K562 (cell line): ENCODE measurements at regions not wholly inside any gene's neighbourhood (a gene's known extent, or its start where the extent isn't known, plus 50 kb on each side); places are given as distances from the start of the nearest gene placed in this dataset.

Source experiments
- ATAC-seq: fragments of 200-7000 bp; cut with Tn5 transposase; 3 replicates; pipeline ENCODE4 v1.9.1; 2020; ENCODE audit warnings: moderate library complexity
- BruUV-seq: library from RNA; stranded (reverse); fragments of 400-500 nt; replicated peaks from 2 replicates; lab custom pipeline; 2021; lab: Mats Ljungman, UMichigan
- CTCF ChIA-PET: fragments of 300-600 bp; formaldehyde crosslinking; extraction: SDS; loops from one replicate; lab custom pipeline; 2021; ENCODE audit warnings: low intra/inter-chr PET ratio; lab: Yijun Ruan, JAX
- POLR2A ChIA-PET: fragments of 300-600, 350-650 bp; sonication (Branson Sonifier 250); formaldehyde crosslinking; extraction: SDS; loops from one replicate; lab custom pipeline; 2021; ENCODE audit warnings: antibody characterized with exemption, inconsistent platforms; lab: Yijun Ruan, JAX
- DNase-seq, 4 experiments: peaks; one replicate each; pipeline versions ENCODE4 v3.0.0 to v3.0.0-alpha.2; 2011 to 2018; ENCODE audit warnings: low spot score in 3 of 4, mixed read lengths in 3 of 4; ENCODE audit errors: extremely low read depth in 1 of 4
- FAIRE-seq: peaks from 2 replicates; lab custom pipeline; 2011; peaks lifted over from hg19 to GRCh38; lab: Jason Lieb, UNC
- H2AFZ ChIP-seq: 2 replicates; pipeline ENCODE4 v1.6.0; 2011; ENCODE audit warnings: low read depth, low read length, control low read depth, inconsistent platforms
- H3K27ac ChIP-seq: fragments of 200-600 bp; 3 replicates; pipeline ENCODE4 v1.8.0; 2011; ENCODE audit warnings: low read depth, mild to moderate bottlenecking, control low read depth, inconsistent platforms, low read length, moderate library complexity, mixed read lengths; ENCODE audit errors: extremely low read depth
- H3K27me3 ChIP-seq, 2 experiments: fragments of 300-600 bp in 1 of 2; 2 replicates in 1 of 2; 3 replicates in 1 of 2; pipeline versions ENCODE4 v1.6.0 to v1.8.0; 2011; ENCODE audit warnings: inconsistent platforms in 2 of 2, low read length in 2 of 2, mild to moderate bottlenecking in 1 of 2, mixed read lengths in 1 of 2, moderate library complexity in 1 of 2; ENCODE audit not compliant: control insufficient read depth in 2 of 2, insufficient read depth in 2 of 2
- H3K36me3 ChIP-seq: fragments of 300-600 bp; 3 replicates; pipeline ENCODE4 v1.8.0; 2011; ENCODE audit warnings: mild to moderate bottlenecking, low read length, inconsistent platforms; ENCODE audit not compliant: control insufficient read depth, insufficient read depth
- H3K4me1 ChIP-seq, 2 experiments: fragments of 200-600 bp in 1 of 2; replicated peaks in 1 of 2; 2 replicates in 1 of 2; 3 replicates in 1 of 2; pipeline versions ENCODE4 v1.5.1 to v1.8.0; 2011; ENCODE audit warnings: inconsistent platforms in 2 of 2, low read length in 2 of 2, mild to moderate bottlenecking in 1 of 2, mixed read lengths in 1 of 2, moderate library complexity in 1 of 2; ENCODE audit not compliant: control insufficient read depth in 2 of 2, insufficient read depth in 2 of 2
- H3K4me2 ChIP-seq: 2 replicates; pipeline ENCODE4 v1.6.1; 2011; ENCODE audit warnings: low read length, control low read depth, inconsistent platforms, mixed read lengths; ENCODE audit not compliant: insufficient read depth
- H3K4me3 ChIP-seq: fragments of 200-600 bp; sonication (generic), shearing (Covaris generic); 2 replicates; pipeline ENCODE4 v1.5.1; 2016; ENCODE audit warnings: control low read depth, inconsistent platforms
- H3K79me2 ChIP-seq: fragments of 200-600 bp; 3 replicates; pipeline ENCODE4 v1.8.0; 2011; ENCODE audit warnings: low read length, inconsistent platforms; ENCODE audit not compliant: control insufficient read depth, insufficient read depth
- H3K9ac ChIP-seq, 2 experiments: 2 replicates each; pipeline versions ENCODE4 v1.6.0 to v1.6.1; 2011; ENCODE audit warnings: low read depth in 2 of 2, low read length in 2 of 2, control low read depth in 1 of 2, inconsistent platforms in 1 of 2, mild to moderate bottlenecking in 1 of 2, mixed read lengths in 1 of 2; ENCODE audit not compliant: insufficient read depth in 1 of 2
- H3K9me1 ChIP-seq: one replicate; pipeline ENCODE4 v1.6.0; 2011; ENCODE audit warnings: inconsistent platforms, mild to moderate bottlenecking, low read length, moderate library complexity; ENCODE audit not compliant: control insufficient read depth, insufficient read depth
- H3K9me3 ChIP-seq: replicated peaks from 2 replicates; pipeline ENCODE4 v1.5.1; 2011; ENCODE audit warnings: low read depth, low read length, inconsistent platforms; ENCODE audit not compliant: control insufficient read depth, insufficient read depth
- H4K20me1 ChIP-seq: replicated peaks from 2 replicates; pipeline ENCODE4 v1.6.1; 2011; ENCODE audit warnings: low read length, inconsistent platforms, mixed read lengths; ENCODE audit not compliant: control insufficient read depth, insufficient read depth
- CBFA2T3 ChIP-seq: fragments of 450-650 bp; IDR thresholded peaks from 2 replicates; pipeline ENCODE4 v1.6.1; 2017
- DPF2 ChIP-seq: fragments of 450-650 bp; IDR thresholded peaks from 2 replicates; pipeline ENCODE4 v1.6.1; 2016
- MAFF ChIP-seq: IDR thresholded peaks from 2 replicates; pipeline ENCODE4 v1.6.1; 2012; ENCODE audit warnings: low read length, improper control_type of control experiment
- MAFG ChIP-seq: fragments of 450-650 bp; conservative IDR thresholded peaks from 2 replicates; pipeline ENCODE4 v1.6.1; 2016; ENCODE audit warnings: missing genetic modification characterization, missing compliant biosample characterization
- MAFK ChIP-seq: IDR thresholded peaks from 2 replicates; pipeline ENCODE4 v1.6.1; 2011; ENCODE audit warnings: low read length, improper control_type of control experiment
- NFE2 ChIP-seq: IDR thresholded peaks from 2 replicates; pipeline ENCODE4 v1.6.1; 2014; ENCODE audit warnings: antibody characterized with exemption, low read depth
- SMARCA4 ChIP-seq: fragments of 450-650 bp; IDR thresholded peaks from 2 replicates; pipeline ENCODE4 v1.6.1; 2016
- TAF7 ChIP-seq: fragments of 450-650 bp; IDR thresholded peaks from 2 replicates; pipeline ENCODE4 v1.6.1; 2016; ENCODE audit warnings: missing genetic modification characterization, missing compliant biosample characterization
- TRIM24 ChIP-seq, 2 experiments: fragments of 450-650 bp; IDR thresholded peaks; 2 replicates each; pipeline ENCODE4 v1.6.1; 2016
- USF1 ChIP-seq: sonication (generic); formaldehyde crosslinking; IDR thresholded peaks from 2 replicates; pipeline ENCODE4 v1.9.0; 2022; ENCODE audit warnings: mild to moderate bottlenecking, missing genetic modification reagents
- ZFPM2 ChIP-seq: fragments of 250-450 bp; sonication (Bioruptor Pico); IDR thresholded peaks from 2 replicates; pipeline ENCODE4 v1.5.1; 2022; ENCODE audit warnings: mild to moderate bottlenecking
- ZNF316 ChIP-seq: fragments of 450-650 bp; IDR thresholded peaks from 2 replicates; pipeline ENCODE4 v1.6.1; 2016
- ZNF592 ChIP-seq: fragments of 450-650 bp; IDR thresholded peaks from 2 replicates; pipeline ENCODE4 v1.6.1; 2017; ENCODE audit warnings: antibody characterized with exemption, mild to moderate bottlenecking
- WGBS: fragments of 100-300 bp; shearing (Covaris generic); methylation state at CpG from one replicate; pipeline ENCODE4 v1.1.6; 2016; ENCODE audit warnings: low coverage, mixed read lengths; ENCODE audit not compliant: insufficient coverage; ENCODE audit errors: missing lambda C conversion rate; 5-methylcytosine and 5-hydroxymethylcytosine counted together
- in situ Hi-C: fragments of 300-500 bp; cut with MboI; formaldehyde crosslinking; loops from 4 replicates; pipeline ENCODE4 v1.15.0; 2018; ENCODE audit warnings: inconsistent platforms, mixed read lengths
- intact Hi-C: fragments of 100-400 bp; cut with micrococcal nuclease; formaldehyde crosslinking; loops from 2 replicates; pipeline ENCODE4 v1.14.2; 2022
- TF ChIP-seq, protein P1 (sequence below): sonication (generic); formaldehyde crosslinking; IDR thresholded peaks from 2 replicates; pipeline ENCODE4 v1.8.0; 2022; ENCODE audit warnings: mild to moderate bottlenecking, missing genetic modification reagents
- TF ChIP-seq, protein P2 (sequence below): conservative IDR thresholded peaks from 2 replicates; pipeline ENCODE4 v1.6.1; 2011; ENCODE audit warnings: low read depth, mild to moderate bottlenecking, low read length; ENCODE audit not compliant: control insufficient read depth

DNA sequence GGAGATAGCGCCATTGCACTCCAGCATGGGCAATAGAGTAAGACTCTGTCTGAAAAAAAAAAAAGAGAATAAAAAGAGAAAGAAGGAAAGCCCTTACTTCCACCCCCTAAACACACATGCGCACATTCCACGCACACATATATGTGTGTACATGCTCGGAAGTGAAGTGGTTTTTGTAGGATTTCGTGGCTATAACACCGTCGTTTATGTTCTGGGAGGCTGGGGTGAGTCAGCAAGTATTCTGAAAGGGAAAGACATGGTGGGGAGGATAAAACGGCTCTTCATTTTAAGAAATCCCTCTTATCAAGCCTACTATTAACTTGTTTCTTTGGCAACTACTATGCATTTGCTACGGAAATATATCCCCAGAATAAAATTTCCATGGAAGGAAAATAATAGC is 422.8 kb upstream of the TBL1XR1 start:
- Histone ChIP-seq H3K4me1 (peaks cover 3 to 14% of the 10 kb centered on the region in 2 experiments; a peak in 3 of 5 replicates), H3K27me3 (no peaks in the 10 kb centered on the region), H3K4me2 (no peak overlapping the region), H3K9me1 (no peaks in the 10 kb centered on the region), H3K27ac (no peak overlapping the region), H3K4me3 (no peak overlapping the region), H2AFZ (peak overlapping the region; percentile 76), H3K9ac (no peak overlapping the region), H4K20me1 (no peaks in the 10 kb centered on the region), H3K9me3 (no peaks in the 10 kb centered on the region), H3K79me2 (no peaks in the 10 kb centered on the region), H3K36me3 (no peaks in the 10 kb centered on the region)
- intact Hi-C loops (no loop called here), in situ Hi-C loops (no loop called here)
- POLR2A ChIA-PET: no interaction called here
- DNase-seq: peak in 2 of 4 experiments; percentile 21 to 22
- CTCF ChIA-PET: no interaction called here
- BruUV-seq: no TSS peak
- 0 out of 3 replicates have a peak, but pooled peaks have one; percentile 33 for ATAC-seq
- no peak for FAIRE-seq
- WGBS: 36% methylated on average over 9 of the region's 9 CpGs
- TF ChIP-seq ZFPM2 (CRISPR knock-in tag): no peak
- peak; percentile 89 for TF ChIP-seq NFE2
- TF ChIP-seq, protein P1, sequence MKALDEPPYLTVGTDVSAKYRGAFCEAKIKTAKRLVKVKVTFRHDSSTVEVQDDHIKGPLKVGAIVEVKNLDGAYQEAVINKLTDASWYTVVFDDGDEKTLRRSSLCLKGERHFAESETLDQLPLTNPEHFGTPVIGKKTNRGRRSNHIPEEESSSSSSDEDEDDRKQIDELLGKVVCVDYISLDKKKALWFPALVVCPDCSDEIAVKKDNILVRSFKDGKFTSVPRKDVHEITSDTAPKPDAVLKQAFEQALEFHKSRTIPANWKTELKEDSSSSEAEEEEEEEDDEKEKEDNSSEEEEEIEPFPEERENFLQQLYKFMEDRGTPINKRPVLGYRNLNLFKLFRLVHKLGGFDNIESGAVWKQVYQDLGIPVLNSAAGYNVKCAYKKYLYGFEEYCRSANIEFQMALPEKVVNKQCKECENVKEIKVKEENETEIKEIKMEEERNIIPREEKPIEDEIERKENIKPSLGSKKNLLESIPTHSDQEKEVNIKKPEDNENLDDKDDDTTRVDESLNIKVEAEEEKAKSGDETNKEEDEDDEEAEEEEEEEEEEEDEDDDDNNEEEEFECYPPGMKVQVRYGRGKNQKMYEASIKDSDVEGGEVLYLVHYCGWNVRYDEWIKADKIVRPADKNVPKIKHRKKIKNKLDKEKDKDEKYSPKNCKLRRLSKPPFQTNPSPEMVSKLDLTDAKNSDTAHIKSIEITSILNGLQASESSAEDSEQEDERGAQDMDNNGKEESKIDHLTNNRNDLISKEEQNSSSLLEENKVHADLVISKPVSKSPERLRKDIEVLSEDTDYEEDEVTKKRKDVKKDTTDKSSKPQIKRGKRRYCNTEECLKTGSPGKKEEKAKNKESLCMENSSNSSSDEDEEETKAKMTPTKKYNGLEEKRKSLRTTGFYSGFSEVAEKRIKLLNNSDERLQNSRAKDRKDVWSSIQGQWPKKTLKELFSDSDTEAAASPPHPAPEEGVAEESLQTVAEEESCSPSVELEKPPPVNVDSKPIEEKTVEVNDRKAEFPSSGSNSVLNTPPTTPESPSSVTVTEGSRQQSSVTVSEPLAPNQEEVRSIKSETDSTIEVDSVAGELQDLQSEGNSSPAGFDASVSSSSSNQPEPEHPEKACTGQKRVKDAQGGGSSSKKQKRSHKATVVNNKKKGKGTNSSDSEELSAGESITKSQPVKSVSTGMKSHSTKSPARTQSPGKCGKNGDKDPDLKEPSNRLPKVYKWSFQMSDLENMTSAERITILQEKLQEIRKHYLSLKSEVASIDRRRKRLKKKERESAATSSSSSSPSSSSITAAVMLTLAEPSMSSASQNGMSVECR: no peak
- no peak for TF ChIP-seq CBFA2T3
- TF ChIP-seq, protein P2, sequence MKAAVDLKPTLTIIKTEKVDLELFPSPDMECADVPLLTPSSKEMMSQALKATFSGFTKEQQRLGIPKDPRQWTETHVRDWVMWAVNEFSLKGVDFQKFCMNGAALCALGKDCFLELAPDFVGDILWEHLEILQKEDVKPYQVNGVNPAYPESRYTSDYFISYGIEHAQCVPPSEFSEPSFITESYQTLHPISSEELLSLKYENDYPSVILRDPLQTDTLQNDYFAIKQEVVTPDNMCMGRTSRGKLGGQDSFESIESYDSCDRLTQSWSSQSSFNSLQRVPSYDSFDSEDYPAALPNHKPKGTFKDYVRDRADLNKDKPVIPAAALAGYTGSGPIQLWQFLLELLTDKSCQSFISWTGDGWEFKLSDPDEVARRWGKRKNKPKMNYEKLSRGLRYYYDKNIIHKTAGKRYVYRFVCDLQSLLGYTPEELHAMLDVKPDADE: no peak
- peak; percentile 82 for TF ChIP-seq ZNF316
- peak; percentile 7; the same call in 1 of the 2 replicates for TF ChIP-seq MAFK
- peak; percentile 48 for TF ChIP-seq MAFF
- peak; percentile 51 for TF ChIP-seq DPF2
- no peak for TF ChIP-seq USF1
- 0 out of 2 replicates have a peak, but pooled peaks have one; percentile 32 for TF ChIP-seq SMARCA4
- 0 out of 4 replicates have a peak, but pooled peaks of 1 of the 2 experiments have one; percentile 32 for TF ChIP-seq TRIM24 (IDR thresholded peaks at IDR 0.05)
- TF ChIP-seq ZNF592: 0 out of 2 replicates have a peak, but pooled peaks have one; percentile 15
- TF ChIP-seq TAF7 (tag): no peak
- peak; percentile 70 for TF ChIP-seq MAFG (tag)
